NCI-H2171 (cell line): ENCODE measurements at regions not wholly inside any gene's neighbourhood (a gene's known extent, or its start where the extent isn't known, plus 50 kb on each side); places are given as distances from the start of the nearest gene placed in this dataset.

ENCODE experiments used
- DNase-seq: peaks from one replicate; lab custom pipeline; 2025; lab: John Stamatoyannopoulos, UW

GRCh38 chr18:47758000-47758399 is 172.5 kb downstream of the SMAD2 start:
- DNase-seq: no peak

GRCh38 chr18:47756364-47757016 is 174.0 kb downstream of the SMAD2 start:
- DNase-seq: no peak

- DNase-seq: no peak
These were observed 175.4 kb downstream of the SMAD2 start for GRCh38 chr18:47755102-47755456.

- DNase-seq: no peak
These were observed 176.0 kb downstream of the SMAD2 start for GRCh38 chr18:47754311-47755101.

- no peak for DNase-seq
These were observed 177.4 kb downstream of the SMAD2 start for GRCh38 chr18:47752796-47753645.

GRCh38 chr18:47750889-47751423 is 179.5 kb downstream of the SMAD2 start:
- DNase-seq: no peak

- DNase-seq: no peak
These were observed 180.9 kb downstream of the SMAD2 start for GRCh38 chr18:47749600-47749973.

GRCh38 chr18:47748847-47749599 is 181.4 kb downstream of the SMAD2 start:
- peak; percentile 45 for DNase-seq

GRCh38 chr18:47748093-47748796 is 182.2 kb downstream of the SMAD2 start:
- no peak for DNase-seq

- DNase-seq: no peak
These were observed 183.1 kb downstream of the SMAD2 start for GRCh38 chr18:47747260-47747795.

- no peak for DNase-seq
These were observed 183.8 kb downstream of the SMAD2 start for GRCh38 chr18:47746615-47747014.

GRCh38 chr18:47745227-47745626 is 185.2 kb downstream of the SMAD2 start:
- DNase-seq: no peak

- no peak for DNase-seq
These were observed 192.5 kb downstream of the SMAD2 start for GRCh38 chr18:47737956-47738355.

- DNase-seq: no peak
These were observed 193.1 kb downstream of the SMAD2 start for GRCh38 chr18:47737198-47737830.

GRCh38 chr18:47736376-47737140 is 193.9 kb downstream of the SMAD2 start:
- no peak for DNase-seq

GRCh38 chr18:47735041-47735702 is 195.3 kb downstream of the SMAD2 start:
- DNase-seq: no peak

GRCh38 chr18:47731276-47731675 is 199.2 kb downstream of the SMAD2 start:
- no peak for DNase-seq

GRCh38 chr18:47730795-47731194 is 199.7 kb downstream of the SMAD2 start:
- DNase-seq: no peak

- no peak for DNase-seq
These were observed 201.1 kb downstream of the SMAD2 start for GRCh38 chr18:47729356-47729755.
